Brain microvascular endothelial cell (primary cell): ENCODE measurements at regions not wholly inside any gene's neighbourhood (a gene's known extent, or its start where the extent isn't known, plus 50 kb on each side); places are given as distances from the start of the nearest gene placed in this dataset.

Experiments
- DNase-seq: peaks from one replicate; pipeline ENCODE4 v3.0.0-alpha.2; 2020
- H3K27ac ChIP-seq: fragments of 250-450 bp; sonication (Bioruptor Pico); 2 replicates; pipeline ENCODE4 v1.5.1; 2020; ENCODE audit warnings: mild to moderate bottlenecking, moderate library complexity
- H3K27me3 ChIP-seq: fragments of 250-450 bp; sonication (Bioruptor Pico); replicated peaks from 2 replicates; pipeline ENCODE4 v1.5.1; 2020; ENCODE audit warnings: mild to moderate bottlenecking
- H3K36me3 ChIP-seq: fragments of 250-450 bp; sonication (Bioruptor Pico); replicated peaks from 2 replicates; pipeline ENCODE4 v1.5.1; 2020; ENCODE audit warnings: mild to moderate bottlenecking
- H3K4me3 ChIP-seq: 2 replicates; pipeline ENCODE4 v1.5.1; 2011; ENCODE audit warnings: low read depth, mild to moderate bottlenecking, control low read depth, low read length, moderate library complexity
- CTCF ChIP-seq: IDR thresholded peaks from 2 replicates; pipeline ENCODE4 v1.5.1; 2011; ENCODE audit warnings: low read depth, mild to moderate bottlenecking, moderate library complexity, low read length, control low read depth, inconsistent platforms; ENCODE audit errors: missing control alignments
- in situ Hi-C: cut with HindIII; loops from 2 replicates; pipeline ENCODE4 v1.10.0; 2017; ENCODE audit warnings: low sequenced_read_pairs, low pct_ligation_motif_present

DNA sequence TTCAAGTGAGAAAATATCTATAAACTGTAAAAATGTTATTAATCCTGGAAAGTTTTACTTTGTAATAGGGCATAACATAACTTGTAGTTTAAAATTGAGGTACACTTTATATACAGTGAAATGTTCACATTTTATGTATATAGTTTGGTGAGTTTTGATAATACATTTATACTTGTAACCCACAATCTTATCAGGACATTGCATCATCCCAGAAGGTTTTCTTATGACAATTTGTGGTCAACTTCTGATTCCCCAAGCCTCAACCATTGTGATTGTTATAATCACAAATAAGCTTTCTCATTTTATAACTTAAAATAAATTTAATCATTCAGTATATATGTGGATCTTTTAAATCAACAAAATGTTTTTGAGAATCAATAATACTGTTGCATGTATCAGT, 151.1 kb downstream of the TFPI2 start:
- TF ChIP-seq CTCF: no peak

GRCh38 chr7:93737953-93738352, 152.6 kb downstream of the TFPI2 start:
- H3K27ac ChIP-seq: no peak overlapping the region
- H3K4me3 ChIP-seq: no peak overlapping the region
- in situ Hi-C loops: no loop called here
- no peaks in the 10 kb centered on the region for H3K36me3 ChIP-seq
- TF ChIP-seq CTCF: no peak
- peaks cover 7% of the 10 kb centered on the region for H3K27me3 ChIP-seq
- no peak for DNase-seq

More for the DNA sequence above, 151.1 kb downstream of the TFPI2 start:
- DNase-seq: no peak
- in situ Hi-C loops: no loop called here
- Histone ChIP-seq H3K27me3 (peaks cover 4% of the 10 kb centered on the region), H3K27ac (no peak overlapping the region), H3K36me3 (no peaks in the 10 kb centered on the region), H3K4me3 (no peak overlapping the region)

DNA sequence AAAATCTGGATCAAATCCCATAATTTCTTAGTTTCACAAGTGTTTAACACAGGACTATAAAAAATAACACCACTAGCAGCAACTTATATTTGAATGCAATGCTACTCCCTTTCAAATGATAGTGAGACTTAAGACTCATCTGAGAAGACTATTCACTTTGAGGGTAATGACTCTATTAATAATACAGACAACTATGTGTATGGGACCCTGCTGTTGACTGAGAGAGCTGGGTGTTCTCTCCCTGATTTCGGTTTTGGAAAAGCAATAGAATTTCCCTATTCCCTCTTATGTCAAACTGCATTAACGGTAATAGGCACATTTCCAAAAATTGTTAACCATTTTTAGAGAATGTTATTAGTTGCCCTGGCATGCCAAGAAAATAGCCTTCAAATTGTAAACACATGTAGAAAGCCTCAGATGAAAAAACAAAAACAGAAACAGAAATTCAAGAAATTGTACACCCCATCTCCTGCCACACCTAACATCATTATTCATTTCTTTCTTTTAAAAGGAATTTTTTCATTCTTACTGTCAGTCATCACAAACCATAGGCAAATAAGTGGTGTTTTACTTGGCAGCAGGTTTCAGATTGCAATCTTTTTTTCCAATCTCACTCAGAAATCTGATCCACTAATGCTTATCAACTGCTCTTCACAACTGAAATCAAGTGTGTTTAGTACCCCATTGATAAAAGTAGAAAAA, 153.7 kb downstream of the TFPI2 start:
- H3K4me3 ChIP-seq: no peak overlapping the region
- no peak for DNase-seq
- in situ Hi-C loops: no loop called here

GRCh38 chr7:93728292-93728691, 153.8 kb upstream of the CALCR start:
- Histone ChIP-seq H3K4me3 (no peak overlapping the region), H3K27me3 (peaks cover 4% of the 10 kb centered on the region), H3K36me3 (no peaks in the 10 kb centered on the region), H3K27ac (no peak overlapping the region)
- in situ Hi-C loops: no loop called here
- DNase-seq: peak; percentile 44
- no peak for TF ChIP-seq CTCF

More for the DNA sequence above, 153.7 kb downstream of the TFPI2 start:
- TF ChIP-seq CTCF: no peak
- Histone ChIP-seq H3K27me3 (peaks cover 8% of the 10 kb centered on the region), H3K27ac (no peak overlapping the region), H3K36me3 (no peaks in the 10 kb centered on the region)

DNA sequence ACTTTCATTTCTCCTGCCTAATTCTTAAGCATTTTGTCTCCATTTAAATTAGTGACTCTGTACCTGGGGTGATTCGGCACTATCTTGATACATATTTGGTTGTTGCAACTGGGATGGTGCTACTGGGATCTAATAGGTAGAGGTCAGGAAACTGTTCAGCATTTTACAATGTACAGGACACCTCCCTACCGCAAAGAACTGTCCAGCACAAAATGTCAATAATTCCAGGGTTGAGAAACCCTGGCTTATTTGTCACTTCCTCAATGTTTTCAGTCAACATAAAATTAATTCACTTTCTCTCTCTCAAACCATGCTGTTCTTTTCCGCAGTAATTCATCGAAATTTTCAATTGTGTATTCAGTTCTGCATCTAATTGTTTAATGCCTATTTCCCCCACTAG, 151.4 kb upstream of the CALCR start:
- Histone ChIP-seq H3K27ac (no peak overlapping the region), H3K36me3 (no peaks in the 10 kb centered on the region), H3K4me3 (no peak overlapping the region), H3K27me3 (no peaks in the 10 kb centered on the region)
- in situ Hi-C loops: no loop called here
- DNase-seq: no peak
- no peak for TF ChIP-seq CTCF
